ENCODE measurements at regions not wholly inside any gene's neighbourhood (a gene's known extent, or its start where the extent isn't known, plus 50 kb on each side); places are given as distances from the start of the nearest gene placed in this dataset.

- H3K4me3 ChIP-seq, result no peak overlapping the region
- H3K27ac ChIP-seq, result no peak overlapping the region
- peaks cover 0 to 10% (median 0%) of the 10 kb centered on the region in 9 donors for H3K27me3 ChIP-seq
- DNase-seq, result no peak
- 77 to 80% (median 79%) methylated on average over 5 of the region's 5 CpGs for WGBS, 4 donors
- H3K9me3 ChIP-seq, result peaks cover 0 to 6% (median 0%) of the 10 kb centered on the region in 12 donors
- intact Hi-C loops (cut with DNase I), result no loop called here
- TF ChIP-seq POLR2A (IDR thresholded peaks at IDR 0.05), result no peak
- TF ChIP-seq CTCF (IDR thresholded peaks at IDR 0.05), result no peak
- no peak for ATAC-seq
- no peaks in the 10 kb centered on the region for H3K4me1 ChIP-seq
- no peaks in the 10 kb centered on the region for H3K36me3 ChIP-seq
These were observed 238.8 kb upstream of the HDAC4 start for GRCh38 chr2:239639421-239640185.

GRCh38 chr2:239638376-239638775 lies 237.6 kb upstream of the HDAC4 start:
- peaks cover 0 to 13% (median 0%) of the 10 kb centered on the region in 9 donors for H3K27me3 ChIP-seq
- no peak overlapping the region for H3K4me3 ChIP-seq
- H3K4me1 ChIP-seq, result no peaks in the 10 kb centered on the region
- no peak overlapping the region for H3K27ac ChIP-seq
- H3K36me3 ChIP-seq, result no peaks in the 10 kb centered on the region
- peaks cover 0 to 6% (median 0%) of the 10 kb centered on the region in 12 donors for H3K9me3 ChIP-seq
- no peak for DNase-seq
- 61 to 76% (median 73%) methylated on average over 4 of the region's 4 CpGs for WGBS, 4 donors
- intact Hi-C loops (cut with DNase I), result no loop called here
- no peak for ATAC-seq
- TF ChIP-seq CTCF (IDR thresholded peaks at IDR 0.05) (no peak), POLR2A (IDR thresholded peaks at IDR 0.05) (no peak)

- no peak overlapping the region for H3K27ac ChIP-seq
- H3K27me3 ChIP-seq, result peaks cover 0 to 13% (median 0%) of the 10 kb centered on the region in 9 donors
- TF ChIP-seq POLR2A (IDR thresholded peaks at IDR 0.05), result no peak
- 63 to 77% (median 71%) methylated on average over 3 of the region's 3 CpGs for WGBS, 4 donors
- ATAC-seq (no peak), DNase-seq (no peak)
- no peaks in the 10 kb centered on the region for H3K36me3 ChIP-seq
- intact Hi-C loops (cut with DNase I), result no loop called here
- H3K4me1 ChIP-seq, result no peaks in the 10 kb centered on the region
- peaks cover 0 to 6% (median 0%) of the 10 kb centered on the region in 12 donors for H3K9me3 ChIP-seq
- no peak overlapping the region for H3K4me3 ChIP-seq
These were observed 236.0 kb upstream of the HDAC4 start for GRCh38 chr2:239636808-239637207.

GRCh38 chr2:239634769-239635168 lies 233.9 kb upstream of the HDAC4 start:
- DNase-seq (no peak), ATAC-seq (no peak)
- no peaks in the 10 kb centered on the region for H3K36me3 ChIP-seq
- intact Hi-C loops (cut with DNase I), result no loop called here
- H3K9me3 ChIP-seq, result peaks cover 0 to 6% (median 0%) of the 10 kb centered on the region in 12 donors
- no peak overlapping the region for H3K27ac ChIP-seq
- no peak overlapping the region for H3K4me3 ChIP-seq
- TF ChIP-seq CTCF (IDR thresholded peaks at IDR 0.05), result no peak
- no peak for TF ChIP-seq POLR2A (IDR thresholded peaks at IDR 0.05)
- WGBS, 4 donors, result 86 to 94% (median 90%) methylated on average over 4 of the region's 4 CpGs
- H3K4me1 ChIP-seq, result no peaks in the 10 kb centered on the region
- H3K27me3 ChIP-seq, result peaks cover 0 to 13% (median 0%) of the 10 kb centered on the region in 9 donors
